GM21360 (cell line): ENCODE measurements at regions not wholly inside any gene's neighbourhood (a gene's known extent, or its start where the extent isn't known, plus 50 kb on each side); places are given as distances from the start of the nearest gene placed in this dataset.
"Not testable (repeated sequence)": the region's sequence is repeated elsewhere in the genome, so short reads cannot be mapped to it uniquely, and the experiment has no call there.

Experiments used
- ATAC-seq: cut with Tn5 transposase; IDR thresholded peaks from one replicate; pipeline ENCODE4 v1.9.1; 2021; ENCODE audit warnings: mild to moderate bottlenecking, moderate library complexity; ENCODE audit not compliant: unreplicated experiment

DNA sequence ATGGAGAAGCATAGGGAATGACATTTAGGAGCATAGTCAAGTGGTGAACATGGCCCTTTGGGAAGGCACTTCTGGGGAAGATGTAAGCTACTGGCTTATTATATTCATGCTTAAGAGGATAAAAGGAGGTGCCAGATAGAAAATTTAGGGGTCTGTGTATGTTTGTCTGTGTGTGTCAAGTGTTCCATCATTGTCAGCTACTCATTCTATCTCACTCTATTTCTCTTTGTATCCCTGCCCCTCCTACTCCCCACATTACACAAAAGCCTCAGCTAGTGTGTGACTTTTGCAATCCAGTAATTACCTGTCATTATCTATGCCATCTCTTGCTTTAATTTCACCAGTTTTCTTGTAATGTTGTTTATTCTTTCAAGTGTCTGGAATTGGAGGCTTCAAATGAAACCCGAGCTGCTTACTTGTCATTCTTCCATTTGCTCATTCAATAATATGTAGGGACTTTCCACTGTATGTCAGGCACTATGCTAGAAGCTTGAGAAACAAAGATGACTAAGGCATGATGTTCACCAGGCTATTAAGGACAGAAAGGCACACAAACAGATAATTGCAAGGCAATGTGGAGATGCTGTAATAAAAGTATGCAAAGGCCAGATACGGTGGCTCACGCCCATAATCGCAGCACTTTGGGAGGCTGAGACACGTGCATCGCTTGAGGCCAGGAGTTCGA is 229.8 kb upstream of the TEX13C start:
- ATAC-seq, result no peak

DNA sequence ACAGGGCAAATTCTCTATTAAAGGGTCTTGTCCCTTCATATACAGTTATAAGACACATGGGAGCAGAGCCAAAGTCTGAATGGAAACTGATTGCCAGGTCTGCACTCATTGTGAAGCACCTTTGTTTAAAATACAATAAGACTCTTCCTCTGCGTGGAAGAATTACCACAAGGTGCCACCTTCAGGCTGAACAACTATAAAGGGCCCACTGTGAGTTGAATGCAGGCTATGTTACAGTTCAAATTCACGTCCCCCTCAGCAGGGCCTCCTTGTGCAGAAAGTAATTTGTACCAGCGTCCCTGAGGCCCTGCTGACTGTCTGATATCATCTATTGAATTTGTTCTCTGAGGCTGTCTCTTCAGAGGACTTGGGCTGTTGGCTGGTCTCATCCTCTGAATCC is 225.8 kb upstream of the TEX13C start:
- no peak for ATAC-seq

DNA sequence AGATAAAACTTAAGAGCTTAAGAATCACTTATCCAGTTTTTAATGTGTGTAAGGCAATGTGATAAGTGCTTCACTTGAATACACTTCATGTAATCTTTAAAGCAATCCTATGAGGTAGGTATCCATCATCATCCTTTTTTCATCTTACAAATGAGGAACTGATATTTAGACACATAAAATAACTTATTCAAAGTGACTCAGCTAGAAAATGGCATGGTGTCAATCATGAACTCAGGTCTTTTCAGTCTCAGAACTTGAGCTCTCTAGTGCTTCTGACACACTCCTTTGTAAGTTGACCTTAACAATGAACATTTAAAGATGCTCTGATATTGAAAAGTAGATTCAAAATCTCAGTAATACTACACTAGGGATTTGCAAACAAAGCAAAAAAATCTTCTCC is 224.8 kb upstream of the TEX13C start:
- ATAC-seq, result no peak

DNA sequence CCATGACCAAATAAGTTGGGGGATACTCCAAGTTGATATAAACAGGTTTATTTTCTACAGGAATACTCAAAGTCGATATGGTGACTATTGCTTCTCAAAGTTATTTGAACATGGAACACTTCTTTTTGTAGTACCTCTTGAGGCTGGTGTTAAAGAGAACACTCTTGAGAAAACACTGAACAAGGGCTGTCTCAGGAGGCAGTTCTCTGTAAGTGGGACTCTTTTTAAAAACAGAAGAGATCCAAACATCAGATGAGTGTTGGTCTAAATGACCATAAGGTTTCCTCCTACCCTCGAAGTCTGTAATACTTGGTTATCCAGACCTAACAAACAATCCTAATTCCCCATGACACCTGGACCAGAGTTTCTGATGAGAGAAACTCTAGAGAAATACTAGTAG is 223.2 kb upstream of the TEX13C start:
- ATAC-seq, result no peak

DNA sequence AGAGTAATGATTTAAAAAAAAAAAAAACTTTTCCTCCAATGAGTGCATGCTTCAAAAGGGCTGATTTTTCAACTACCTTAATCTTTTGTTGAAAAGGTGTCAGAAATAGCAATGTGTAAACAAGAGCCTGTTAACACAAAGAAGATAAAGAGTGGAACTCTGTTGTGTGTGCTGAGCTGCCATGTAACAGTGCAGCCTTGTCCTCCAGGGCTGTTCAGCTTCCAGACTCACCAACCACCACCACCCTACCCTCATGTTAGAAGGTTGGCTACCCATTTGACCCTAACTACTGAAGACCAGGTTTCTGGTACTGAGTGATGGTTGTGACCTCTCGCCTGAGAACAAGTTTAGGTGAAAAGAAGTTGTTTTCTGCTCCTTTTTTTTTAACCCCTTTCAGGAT is 222.8 kb upstream of the TEX13C start:
- ATAC-seq, result no peak

DNA sequence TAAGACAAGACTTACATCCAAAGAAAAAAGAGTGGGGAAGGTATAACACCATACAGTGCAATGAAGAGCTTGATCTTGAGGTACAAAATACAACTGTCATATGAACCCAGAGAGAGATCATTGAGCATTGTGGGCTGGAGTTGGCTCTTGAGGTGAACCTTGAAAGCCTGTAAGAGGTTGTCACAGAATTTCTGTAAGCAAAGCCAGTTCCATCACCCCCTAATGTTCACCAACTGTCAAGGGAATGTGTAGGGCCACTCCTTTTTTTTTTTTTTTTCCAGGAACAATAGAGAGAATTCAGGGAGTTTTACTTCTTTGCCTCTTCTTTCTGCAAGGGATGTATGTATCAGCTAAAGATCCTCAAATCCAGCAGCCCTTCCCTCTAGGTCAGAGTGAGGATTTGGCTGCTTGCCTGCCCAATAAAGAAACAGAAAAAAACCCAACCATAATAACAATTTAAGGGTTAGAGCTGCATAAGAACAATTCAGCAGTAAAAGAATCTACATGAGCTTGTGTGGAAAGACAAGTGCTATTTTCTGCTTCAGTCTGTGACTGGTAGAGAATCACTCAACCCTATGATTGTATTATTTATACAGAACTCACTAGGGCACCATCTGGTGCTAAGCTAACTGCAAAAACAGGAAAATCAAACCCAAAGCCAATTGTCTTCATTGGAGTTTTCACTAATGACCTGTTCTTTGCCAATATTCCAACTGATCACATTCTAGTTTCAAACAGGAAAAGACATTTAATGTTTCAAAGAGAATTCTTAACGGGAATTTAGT is 217.5 kb upstream of the TEX13C start:
- ATAC-seq, result no peak

DNA sequence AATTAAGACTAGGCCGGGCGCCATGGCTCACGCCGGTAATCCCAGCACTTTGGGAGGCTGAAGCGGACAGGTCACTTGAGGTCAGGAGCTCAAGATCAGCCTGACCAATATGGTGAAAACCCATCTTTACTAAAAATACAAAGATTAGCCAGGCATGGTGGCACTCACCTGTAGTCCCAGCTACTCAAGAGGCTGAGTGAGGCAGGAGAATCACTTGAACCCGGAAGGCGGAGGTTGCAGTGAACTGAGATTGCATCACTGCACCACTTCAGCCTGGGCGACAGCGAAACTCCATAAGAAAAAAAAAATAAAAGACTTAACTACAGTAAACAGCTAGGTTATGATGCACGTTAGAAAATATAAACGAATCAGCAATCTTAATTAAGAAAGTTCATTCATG is 216.0 kb upstream of the TEX13C start:
- no peak for ATAC-seq

DNA sequence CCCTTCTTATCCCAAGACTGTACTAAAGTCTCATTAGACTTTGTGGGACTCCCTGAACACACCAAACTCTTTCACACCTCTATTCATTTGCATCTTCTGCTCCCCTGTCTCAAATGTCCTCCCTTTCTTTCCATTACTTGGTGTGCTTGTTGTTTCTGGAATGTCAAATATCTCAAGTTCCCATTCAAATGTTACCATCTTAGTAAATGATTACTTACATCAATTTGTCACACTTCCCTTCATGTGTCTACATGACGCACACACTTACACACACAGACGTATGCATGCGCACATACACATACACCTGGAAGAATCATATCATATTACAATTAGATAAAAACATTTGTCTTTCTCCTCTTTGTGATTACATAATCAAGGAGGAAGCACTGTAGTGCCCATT is 210.8 kb upstream of the TEX13C start:
- no peak for ATAC-seq

DNA sequence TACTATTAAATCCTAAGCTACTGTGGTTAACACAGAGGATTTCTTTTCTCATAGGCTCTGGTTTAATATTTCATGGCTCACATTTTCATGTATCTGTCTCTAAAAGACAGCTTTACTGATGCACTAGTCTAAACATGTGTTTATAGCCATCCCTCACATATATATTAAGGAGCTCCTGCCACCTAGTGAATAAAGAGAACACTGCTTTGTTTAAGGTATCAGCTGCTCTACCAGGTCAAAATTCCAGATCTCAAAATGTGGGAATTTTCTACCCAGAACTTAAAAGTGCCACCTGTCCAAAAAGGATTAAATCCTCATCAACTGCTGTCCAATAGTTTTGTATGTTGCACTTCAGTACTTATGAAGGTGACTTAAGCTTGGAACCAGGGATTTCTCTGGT is 188.5 kb upstream of the TEX13C start:
- no peak for ATAC-seq

DNA sequence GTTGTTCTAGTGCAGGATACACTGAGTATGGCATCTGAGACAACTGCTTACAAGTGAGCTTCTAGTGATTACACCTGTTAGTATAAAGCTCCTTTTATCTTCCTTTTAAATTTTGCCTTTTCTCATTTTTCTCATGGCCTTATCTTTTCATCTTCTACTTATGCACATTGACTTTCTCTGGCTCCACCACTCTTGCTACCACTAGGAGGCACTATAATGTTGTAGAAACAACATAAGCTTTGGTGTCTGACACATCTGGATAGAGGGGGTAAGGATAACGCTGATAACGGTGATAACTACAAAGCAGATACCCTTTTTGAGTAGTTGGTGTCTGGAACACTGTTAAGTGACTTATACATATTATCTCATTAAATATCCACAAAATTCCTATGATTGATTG is 187.4 kb upstream of the TEX13C start:
- ATAC-seq, result peak; percentile 79

DNA sequence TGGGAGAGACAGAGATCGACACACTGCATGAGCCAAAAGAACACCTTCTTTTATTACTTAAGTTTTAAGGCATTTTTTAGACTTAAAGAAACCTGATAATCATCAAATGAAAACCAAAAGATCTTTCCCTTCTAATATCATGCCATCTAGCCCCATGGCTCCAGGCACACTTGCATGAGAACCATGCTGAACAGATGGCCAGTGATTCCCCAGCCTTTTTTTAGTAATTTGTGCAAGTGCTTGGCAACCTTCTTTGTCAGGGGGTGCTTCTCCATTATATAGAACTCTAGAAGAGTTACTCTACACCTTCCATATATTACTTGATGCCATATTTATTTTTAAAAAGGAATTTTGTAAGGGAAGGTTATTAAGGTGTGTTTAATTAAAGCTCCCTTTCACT is 182.2 kb upstream of the TEX13C start:
- no peak for ATAC-seq

DNA sequence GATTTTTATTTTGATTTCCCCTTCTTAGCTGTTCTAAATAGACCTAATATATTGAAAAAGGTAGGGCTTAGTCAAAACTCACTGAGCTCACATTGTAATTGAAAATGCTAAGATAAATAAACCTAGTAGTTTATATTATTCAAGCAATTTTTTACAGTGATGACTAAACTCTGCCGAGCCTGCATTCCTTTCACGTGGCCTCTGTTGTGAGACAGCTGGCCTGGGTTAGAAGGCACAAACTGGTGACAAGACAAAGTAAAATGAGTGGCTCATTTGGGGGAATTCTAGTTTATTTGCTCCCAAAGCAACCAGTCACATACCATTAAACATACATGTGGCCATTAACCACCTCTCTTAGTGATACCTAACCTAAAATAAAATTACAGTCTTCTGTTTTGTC is 169.4 kb upstream of the TEX13C start:
- no peak for ATAC-seq

DNA sequence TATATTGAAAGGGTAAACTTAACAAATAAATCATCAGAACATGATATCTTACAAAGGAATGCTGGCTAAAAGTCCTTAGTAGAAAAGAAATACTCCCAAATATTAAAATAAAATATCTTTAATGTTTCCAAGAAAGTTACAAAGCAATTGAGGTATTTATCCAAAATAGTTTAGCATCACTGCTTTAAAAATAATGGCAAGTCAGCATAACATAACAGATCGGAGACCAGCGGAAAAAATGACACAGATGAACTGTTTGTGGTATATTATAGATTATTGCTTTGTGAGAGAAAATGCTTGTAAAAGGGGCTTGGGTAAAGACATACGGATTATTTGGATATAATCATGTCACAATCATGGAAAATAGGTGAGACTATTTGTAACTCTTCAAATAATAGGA is 168.5 kb upstream of the TEX13C start:
- no peak for ATAC-seq

DNA sequence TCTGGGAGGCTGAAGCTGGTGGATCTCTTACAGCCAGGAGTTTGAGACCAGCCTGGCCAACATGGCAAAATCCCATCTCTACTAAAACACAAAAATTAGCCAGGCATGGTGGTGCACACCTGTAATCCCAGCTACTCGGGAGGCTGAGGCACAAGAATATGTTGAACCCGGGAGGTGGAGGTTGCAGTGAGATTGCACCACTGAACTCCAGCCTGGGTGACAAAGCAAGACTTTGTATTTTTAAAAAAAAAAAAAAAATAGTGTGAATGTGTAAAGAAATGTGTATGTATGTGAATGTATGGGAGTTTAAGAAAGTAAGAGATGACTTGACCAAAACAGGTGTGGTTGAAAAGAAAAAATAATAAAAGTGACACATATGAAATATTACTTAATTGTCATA is 167.7 kb upstream of the TEX13C start:
- no peak for ATAC-seq

DNA sequence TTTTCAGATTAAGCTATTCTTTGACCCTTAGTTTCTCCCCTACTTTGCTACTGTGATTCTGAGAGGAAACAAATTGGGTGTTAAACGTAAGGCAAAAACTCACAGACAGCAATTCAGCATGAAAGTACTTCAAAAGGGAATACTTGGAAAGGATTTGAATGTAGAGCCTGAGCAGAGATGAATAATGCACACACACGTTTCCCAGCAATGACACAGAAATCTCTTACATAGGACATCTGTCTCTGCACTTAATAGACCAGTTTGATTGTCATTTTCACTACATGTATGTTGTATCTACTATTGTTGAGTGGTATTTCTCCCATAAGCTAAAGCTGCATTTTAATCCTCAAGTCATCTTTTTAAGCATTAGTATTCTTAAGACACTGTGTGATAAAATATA is 166.1 kb upstream of the TEX13C start:
- ATAC-seq, result no peak

DNA sequence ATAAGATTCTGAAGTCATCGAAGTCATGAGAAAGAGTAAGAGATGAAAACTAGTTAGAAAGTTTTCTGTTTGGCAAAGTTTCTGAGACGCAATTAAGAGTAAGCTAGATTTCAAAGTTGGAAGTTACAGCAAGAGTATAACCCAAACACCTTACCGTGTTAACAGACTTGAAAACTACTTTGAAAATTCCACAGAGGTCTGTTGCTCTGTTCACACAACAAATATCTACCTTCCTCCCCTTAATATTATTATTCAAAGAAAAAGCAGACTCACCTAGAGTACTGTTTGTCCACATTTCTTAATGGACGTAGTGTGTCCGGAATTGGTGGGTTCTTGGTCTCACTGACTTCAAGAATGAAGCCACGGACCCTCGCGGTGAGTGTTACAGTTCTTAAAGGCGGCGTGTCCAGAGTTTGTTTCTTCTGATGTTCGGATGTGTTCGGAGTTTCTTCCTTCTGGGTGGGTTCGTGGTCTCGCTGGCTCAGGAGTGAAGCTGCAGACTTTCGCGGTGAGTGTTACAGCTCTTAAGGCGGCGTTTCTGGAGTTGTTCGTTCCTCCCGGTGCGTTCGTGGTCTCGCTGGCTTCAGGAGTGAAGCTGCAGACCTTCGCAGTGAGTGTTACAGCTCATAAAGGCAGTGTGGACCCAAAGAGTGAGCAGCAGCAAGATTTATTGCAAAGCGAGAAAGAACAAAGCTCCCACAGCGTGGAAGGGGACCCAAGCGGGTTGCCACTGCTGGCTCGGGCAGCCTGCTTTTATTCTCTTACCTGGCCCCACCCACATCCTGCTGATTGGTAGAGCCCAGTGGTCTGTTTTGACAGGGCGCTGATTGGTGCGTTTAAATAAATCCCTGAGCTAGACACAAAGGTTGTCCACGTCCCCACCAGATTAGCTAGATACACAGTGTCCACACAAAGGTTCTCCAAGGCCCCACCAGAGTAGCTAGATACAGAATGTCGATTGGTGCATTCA is 165.1 kb upstream of the TEX13C start:
- not testable (repeated sequence) for ATAC-seq

DNA sequence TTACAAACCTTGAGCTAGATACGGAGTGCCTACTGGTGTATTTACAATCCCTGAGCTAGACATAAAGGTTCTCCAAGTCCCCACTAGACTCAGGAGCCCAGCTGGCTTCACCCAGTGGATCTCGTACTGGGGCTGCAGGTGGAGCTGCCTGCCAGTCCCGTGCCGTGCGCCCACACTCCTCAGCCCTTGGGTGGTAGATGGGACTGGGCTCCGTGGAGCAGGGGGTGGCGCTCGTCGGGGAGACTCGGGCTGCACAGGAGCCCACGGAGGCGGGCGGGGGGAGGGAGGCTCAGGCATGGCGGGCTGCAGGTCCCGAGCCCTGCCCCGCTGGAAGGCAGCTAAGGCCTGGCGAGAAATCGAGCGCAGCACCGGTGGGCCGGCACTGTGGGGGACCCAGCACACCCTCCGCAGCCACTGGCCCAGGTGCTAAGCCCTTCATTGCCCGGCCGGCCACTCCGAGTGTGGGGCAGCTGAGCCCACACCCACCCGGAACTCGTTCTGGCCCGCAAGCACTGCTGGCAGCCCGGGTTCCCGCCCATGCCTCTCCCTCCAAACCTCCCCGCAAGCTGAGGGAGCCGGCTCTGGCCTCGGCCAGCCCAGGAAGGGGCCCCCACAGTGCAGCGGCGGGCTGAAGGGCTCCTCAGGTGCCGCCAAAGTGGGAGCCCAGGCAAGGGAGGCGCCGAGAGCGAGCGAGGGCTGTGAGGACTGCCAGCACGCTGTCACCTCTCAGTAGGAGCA is 164.2 kb upstream of the TEX13C start:
- not testable (repeated sequence) for ATAC-seq

DNA sequence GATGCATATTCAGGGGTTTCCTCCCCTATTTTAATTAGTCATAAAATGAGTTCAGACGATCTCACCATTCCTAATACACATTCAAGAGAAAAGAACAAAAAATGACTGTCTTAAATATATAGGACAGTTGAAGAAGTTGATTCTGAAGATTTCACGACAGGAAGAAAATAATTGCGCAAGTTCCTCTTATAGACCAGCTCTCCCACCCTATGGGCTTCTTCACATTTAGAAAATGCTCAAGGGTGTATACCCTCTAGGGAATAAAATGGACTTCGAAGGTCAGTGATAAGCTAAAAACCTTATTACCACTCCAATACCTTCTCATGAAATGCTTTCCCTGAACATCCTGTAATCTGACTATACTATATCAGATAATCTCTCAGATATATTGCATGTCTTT is 149.2 kb upstream of the TEX13C start:
- no peak for ATAC-seq

DNA sequence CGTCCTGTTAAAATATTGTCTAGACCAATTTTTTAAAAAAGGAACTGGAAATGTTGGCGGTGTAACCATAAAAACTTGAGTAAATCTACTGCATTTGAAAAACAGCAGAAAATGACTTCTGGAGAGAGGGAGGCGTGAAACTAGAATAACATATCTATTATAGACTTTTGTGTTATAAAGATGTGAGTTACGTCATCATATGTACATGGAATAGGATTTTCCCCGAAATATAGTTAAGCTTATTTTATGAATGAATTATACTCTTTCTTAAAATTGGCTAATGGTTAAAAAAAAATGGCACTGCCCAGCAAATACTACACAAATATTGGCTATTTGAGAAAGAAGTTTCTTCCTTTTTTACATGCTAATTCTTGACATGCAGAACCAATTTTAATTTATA is 147.1 kb upstream of the TEX13C start:
- no peak for ATAC-seq

DNA sequence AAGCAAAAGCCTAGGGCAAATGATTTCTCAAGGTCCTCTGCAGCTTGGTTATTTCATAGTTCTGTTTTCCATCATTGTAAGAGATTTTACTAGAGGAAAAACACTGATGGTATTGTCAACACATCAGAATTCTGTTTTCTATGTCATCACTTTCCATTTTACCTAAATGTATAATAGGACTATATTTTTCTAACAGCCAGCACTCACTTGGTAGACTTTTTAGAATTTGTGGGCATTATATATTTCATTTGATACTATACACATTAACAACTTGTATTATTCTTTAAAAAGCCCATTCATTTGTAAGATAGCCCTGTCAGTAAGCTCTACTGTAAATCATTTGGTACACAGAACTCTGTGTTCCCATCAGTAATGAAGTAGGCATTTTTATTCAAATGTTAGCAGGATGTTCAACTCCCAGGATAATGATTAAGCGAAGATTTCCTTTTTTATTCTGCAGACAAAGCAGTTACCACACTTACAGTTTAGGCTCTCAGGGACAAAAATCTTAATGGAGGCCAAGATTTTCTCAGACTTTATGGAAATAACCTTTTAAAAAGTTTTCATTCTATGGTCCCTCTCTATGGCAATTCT is 143.6 kb upstream of the TEX13C start:
- no peak for ATAC-seq
